Gastroesophageal sphincter (tissue), 4 donors: ENCODE measurements at regions not wholly inside any gene's neighbourhood (a gene's known extent, or its start where the extent isn't known, plus 50 kb on each side); places are given as distances from the start of the nearest gene placed in this dataset.

ENCODE experiments used
- ATAC-seq: fragments of 150-250 bp; one replicate; pipeline ENCODE4 v1.9.1; 2016; ENCODE audit warnings: mild to moderate bottlenecking, moderate library complexity
- H3K27ac ChIP-seq, 4 donors: fragments of 200-600 bp; sonication (generic) in 3 of 4; 1 replicate in 3 of 4; 2 replicates in 1 of 4; pipeline ENCODE4 v1.5.1; 2016 to 2019
- H3K27me3 ChIP-seq: fragments of 200-600 bp; sonication (generic); one replicate; pipeline ENCODE4 v1.5.1; 2019
- H3K36me3 ChIP-seq, 2 donors: fragments of 200-600 bp; sonication (generic); one replicate each; pipeline ENCODE4 v1.5.1; 2019; ENCODE audit warnings: control low read depth in 1 of 2
- H3K4me1 ChIP-seq, 3 donors: fragments of 200-600 bp; sonication (generic); 1 replicate in 2 of 3; 2 replicates in 1 of 3; pipeline ENCODE4 v1.5.1; 2016 to 2019; ENCODE audit warnings: control low read depth in 2 of 3
- H3K4me3 ChIP-seq, 2 donors: fragments of 200-600 bp; sonication (generic); one replicate each; pipeline ENCODE4 v1.5.1; 2019; ENCODE audit warnings: mild to moderate bottlenecking in 1 of 2, moderate library complexity in 1 of 2
- H3K9me3 ChIP-seq, 3 donors: fragments of 200-600 bp; sonication (generic); one replicate each; pipeline ENCODE4 v1.5.1; 2017 to 2019; ENCODE audit warnings: control low read depth in 2 of 3
- EP300 ChIP-seq: sonication (generic); formaldehyde crosslinking; IDR thresholded peaks from one replicate; pipeline ENCODE4 v1.6.1; 2017; ENCODE audit warnings: antibody characterized with exemption, mild to moderate bottlenecking
- POLR2A ChIP-seq, 2 donors: fragments of 450-650 bp; IDR thresholded peaks; one replicate each; pipeline ENCODE4 v1.6.1; 2017; ENCODE audit warnings: antibody characterized with exemption in 2 of 2, mild to moderate bottlenecking in 2 of 2, moderate library complexity in 1 of 2
- POLR2AphosphoS5 ChIP-seq: sonication (generic); formaldehyde crosslinking; IDR thresholded peaks from one replicate; pipeline ENCODE4 v1.6.1; 2017; ENCODE audit warnings: antibody characterized with exemption
- WGBS, 2 donors: methylation state at CpG; one replicate each; pipeline ENCODE4 v1.1.5; 2018; ENCODE audit warnings: low coverage in 1 of 2; 5-methylcytosine and 5-hydroxymethylcytosine counted together
- TF ChIP-seq, protein P1 (sequence below), 4 experiments: fragments of 200-600 bp in 2 of 4; fragments of 450-650 bp in 2 of 4; sonication (generic) in 1 of 4; IDR thresholded peaks; one replicate each; pipeline ENCODE4 v1.5.1; 2017 to 2019; ENCODE audit warnings: antibody characterized with exemption in 4 of 4, mild to moderate bottlenecking in 2 of 4, moderate library complexity in 2 of 4

DNA sequence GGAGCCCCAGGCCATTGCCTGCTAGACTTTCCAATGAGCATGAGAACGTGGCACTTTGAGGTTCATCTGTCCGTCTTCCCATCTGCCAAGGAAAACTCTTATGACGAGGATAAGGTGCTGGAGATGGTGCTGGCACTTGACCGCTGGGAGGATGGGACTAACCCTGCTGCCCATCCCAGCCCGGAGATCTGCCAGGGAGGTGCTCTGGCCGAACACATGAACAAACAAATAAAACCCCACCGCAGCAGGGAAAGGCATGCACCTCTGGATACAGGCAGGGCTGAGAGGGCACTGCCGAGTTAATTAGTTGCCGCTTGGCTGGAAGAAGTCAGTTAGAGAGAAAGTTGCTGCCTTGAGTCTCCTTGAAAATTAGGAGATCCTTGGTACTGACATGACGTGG lies 308.4 kb downstream of the AJAP1 start:
- WGBS, 2 donors = 40 to 76% methylated on average over 1 to 5 of the region's 10 CpGs
- TF ChIP-seq, protein P1, sequence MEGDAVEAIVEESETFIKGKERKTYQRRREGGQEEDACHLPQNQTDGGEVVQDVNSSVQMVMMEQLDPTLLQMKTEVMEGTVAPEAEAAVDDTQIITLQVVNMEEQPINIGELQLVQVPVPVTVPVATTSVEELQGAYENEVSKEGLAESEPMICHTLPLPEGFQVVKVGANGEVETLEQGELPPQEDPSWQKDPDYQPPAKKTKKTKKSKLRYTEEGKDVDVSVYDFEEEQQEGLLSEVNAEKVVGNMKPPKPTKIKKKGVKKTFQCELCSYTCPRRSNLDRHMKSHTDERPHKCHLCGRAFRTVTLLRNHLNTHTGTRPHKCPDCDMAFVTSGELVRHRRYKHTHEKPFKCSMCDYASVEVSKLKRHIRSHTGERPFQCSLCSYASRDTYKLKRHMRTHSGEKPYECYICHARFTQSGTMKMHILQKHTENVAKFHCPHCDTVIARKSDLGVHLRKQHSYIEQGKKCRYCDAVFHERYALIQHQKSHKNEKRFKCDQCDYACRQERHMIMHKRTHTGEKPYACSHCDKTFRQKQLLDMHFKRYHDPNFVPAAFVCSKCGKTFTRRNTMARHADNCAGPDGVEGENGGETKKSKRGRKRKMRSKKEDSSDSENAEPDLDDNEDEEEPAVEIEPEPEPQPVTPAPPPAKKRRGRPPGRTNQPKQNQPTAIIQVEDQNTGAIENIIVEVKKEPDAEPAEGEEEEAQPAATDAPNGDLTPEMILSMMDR (IDR thresholded peaks at IDR 0.05) = no peak
- no peak for TF ChIP-seq POLR2AphosphoS5
- H3K27ac ChIP-seq = no peak overlapping the region
- no peaks in the 10 kb centered on the region for H3K36me3 ChIP-seq
- H3K27me3 ChIP-seq = peaks cover 44% of the 10 kb centered on the region
- H3K4me1 ChIP-seq = no peaks in the 10 kb centered on the region
- H3K4me3 ChIP-seq = no peak overlapping the region
- ATAC-seq = no peak
- no peaks in the 10 kb centered on the region for H3K9me3 ChIP-seq

DNA sequence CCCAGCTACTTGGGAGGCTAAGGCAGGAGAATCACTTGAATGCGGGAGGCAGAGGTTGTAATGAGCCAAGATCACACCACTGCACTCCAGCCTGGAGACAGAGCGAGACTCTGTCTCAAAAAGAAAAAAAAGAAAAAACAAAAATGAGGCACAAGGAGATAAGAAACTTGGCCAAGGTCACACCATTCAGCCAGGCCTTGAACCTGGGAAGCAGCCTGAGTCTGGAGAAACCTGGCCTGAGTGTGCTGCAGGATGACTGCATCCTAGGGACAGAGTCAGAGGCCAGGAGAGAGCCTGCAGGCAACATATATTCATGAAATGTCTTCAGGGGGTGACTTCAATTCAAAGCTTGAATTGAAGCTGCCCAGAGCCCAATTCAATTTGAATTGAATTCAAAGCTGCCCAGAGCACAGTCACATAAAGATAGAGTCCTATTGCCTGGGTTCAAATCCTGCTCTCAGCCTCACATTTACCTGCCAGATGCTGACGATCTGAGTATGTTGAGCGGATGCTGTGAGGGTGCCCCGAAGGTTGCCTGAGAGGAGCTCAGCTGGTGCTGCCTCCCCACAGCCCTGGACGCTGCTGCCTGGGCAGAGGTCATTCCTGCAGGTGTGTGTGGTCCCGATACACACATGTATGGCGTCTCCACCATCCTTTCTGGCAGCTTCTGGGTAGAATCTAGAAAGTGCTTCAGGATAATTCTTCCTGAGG lies 307.7 kb downstream of the AJAP1 start:
- no peak for ATAC-seq
- Histone ChIP-seq H3K9me3 (no peaks in the 10 kb centered on the region), H3K4me3 (no peak overlapping the region), H3K27me3 (peaks cover 38% of the 10 kb centered on the region), H3K27ac (no peak overlapping the region), H3K4me1 (no peaks in the 10 kb centered on the region), H3K36me3 (no peaks in the 10 kb centered on the region)
- no peak for TF ChIP-seq POLR2AphosphoS5
- no peak for TF ChIP-seq EP300
- no peak for TF ChIP-seq POLR2A (IDR thresholded peaks at IDR 0.05)
- TF ChIP-seq, protein P1 (IDR thresholded peaks at IDR 0.05) = no peak
- WGBS, 2 donors = 61% methylated on average over 2 of the region's 8 CpGs; no CpG with 5 or more reads in 1 of the 2 donors

DNA sequence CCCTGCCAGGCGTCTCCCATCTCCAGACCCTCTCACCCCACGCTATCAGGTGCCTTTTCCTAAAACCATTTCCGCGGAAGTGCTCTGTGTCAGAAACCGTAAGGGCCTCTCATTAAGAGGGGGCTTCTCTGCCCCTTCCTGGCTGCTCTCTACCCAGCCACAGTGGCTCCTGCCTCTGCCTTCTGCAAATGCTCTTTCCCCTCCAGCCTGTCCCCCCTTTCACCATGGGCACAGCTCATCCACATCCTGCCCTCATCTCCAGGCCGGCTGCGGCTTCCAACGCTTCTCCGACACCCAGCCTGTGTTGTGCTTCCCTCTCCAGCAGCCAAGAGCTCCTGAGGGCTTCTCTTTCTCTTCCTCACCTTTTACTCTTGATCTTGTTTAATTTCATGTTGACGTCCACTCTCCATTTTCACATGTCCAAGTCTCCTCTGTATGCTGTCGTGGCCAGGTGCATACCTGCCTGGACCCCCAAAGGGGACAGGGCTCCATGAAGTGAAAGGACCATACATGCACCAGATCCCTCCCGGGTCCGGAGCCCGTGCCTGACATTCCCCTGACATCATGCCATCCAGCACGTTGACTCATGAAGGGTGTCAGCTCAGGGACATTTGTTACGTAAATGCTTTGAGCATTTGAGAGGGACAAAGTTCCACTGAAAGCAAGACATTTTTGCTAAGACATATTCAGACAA lies 306.5 kb downstream of the AJAP1 start:
- peaks cover 0 to 2% (median 0%) of the 10 kb centered on the region in 3 donors for H3K9me3 ChIP-seq
- no peak for ATAC-seq
- WGBS, 2 donors = 79 to 90% methylated on average over 9 to 10 of the region's 16 CpGs
- H3K36me3 ChIP-seq = no peaks in the 10 kb centered on the region
- no peaks in the 10 kb centered on the region for H3K4me1 ChIP-seq
- TF ChIP-seq POLR2A (IDR thresholded peaks at IDR 0.05) = no peak
- no peak for TF ChIP-seq EP300
- no peak for TF ChIP-seq POLR2AphosphoS5
- TF ChIP-seq, protein P1 (IDR thresholded peaks at IDR 0.05) = no peak
- peaks cover 32% of the 10 kb centered on the region for H3K27me3 ChIP-seq
- no peak overlapping the region for H3K27ac ChIP-seq
- no peak overlapping the region for H3K4me3 ChIP-seq

DNA sequence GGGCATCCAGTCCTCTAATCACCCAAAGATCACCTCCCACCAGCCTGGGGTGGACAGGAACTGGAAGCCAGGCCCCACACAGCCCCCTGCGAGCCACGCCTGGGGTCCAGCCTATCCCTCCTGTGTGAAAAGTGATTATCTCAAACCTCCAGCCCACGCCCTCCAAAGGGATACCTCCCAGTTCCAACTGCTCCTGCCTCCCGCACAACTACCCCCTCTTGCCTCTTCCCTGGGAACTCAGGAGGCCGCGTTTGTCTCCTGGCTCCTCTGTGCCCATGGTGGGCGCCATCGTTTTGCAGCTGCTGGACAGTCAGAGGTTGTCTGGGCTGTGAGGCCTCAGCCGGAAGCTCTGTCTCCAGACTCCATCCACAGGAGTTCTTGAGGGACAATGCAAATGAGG lies 305.9 kb downstream of the AJAP1 start:
- Histone ChIP-seq H3K27me3 (peaks cover 28% of the 10 kb centered on the region), H3K4me3 (no peak overlapping the region), H3K9me3 (peaks cover 0 to 8% (median 0%) of the 10 kb centered on the region in 3 donors), H3K27ac (no peak overlapping the region), H3K4me1 (no peaks in the 10 kb centered on the region), H3K36me3 (no peaks in the 10 kb centered on the region)
- TF ChIP-seq EP300 (no peak), POLR2A (IDR thresholded peaks at IDR 0.05) (no peak), POLR2AphosphoS5 (no peak)
- TF ChIP-seq, protein P1 (IDR thresholded peaks at IDR 0.05) = no peak
- 73 to 75% methylated on average over 2 to 5 of the region's 9 CpGs for WGBS, 2 donors
- ATAC-seq = no peak

DNA sequence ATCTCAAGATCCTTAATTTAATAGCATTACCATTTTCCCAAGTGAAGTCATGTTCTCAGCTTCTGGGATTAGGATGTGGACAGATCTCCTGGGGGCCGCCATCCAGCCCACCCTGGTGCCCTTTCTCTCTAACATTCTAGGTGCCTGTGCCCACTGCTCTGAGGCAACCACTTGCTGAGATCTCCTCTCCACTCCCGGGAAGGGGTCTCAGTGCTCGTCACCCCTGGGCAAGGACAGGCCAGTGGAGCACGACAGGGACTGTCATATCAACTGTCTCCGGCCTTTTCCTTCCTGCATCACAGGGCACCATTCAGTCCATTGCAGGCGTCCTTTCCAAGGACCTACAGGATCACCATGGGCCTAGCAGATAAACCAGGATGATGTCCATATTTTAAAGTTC lies 304.8 kb downstream of the AJAP1 start:
- Histone ChIP-seq H3K27me3 (peaks cover 28% of the 10 kb centered on the region), H3K36me3 (no peaks in the 10 kb centered on the region), H3K27ac (no peak overlapping the region), H3K9me3 (peaks cover 0 to 17% (median 0%) of the 10 kb centered on the region in 3 donors), H3K4me3 (no peak overlapping the region), H3K4me1 (no peaks in the 10 kb centered on the region)
- ATAC-seq = no peak
- WGBS, 2 donors = 83% methylated on average over 3 of the region's 6 CpGs; no CpG with 5 or more reads in 1 of the 2 donors
- TF ChIP-seq POLR2AphosphoS5 = no peak
